Breast epithelium (tissue), 3 donors: ENCODE measurements at regions not wholly inside any gene's neighbourhood (a gene's known extent, or its start where the extent isn't known, plus 50 kb on each side); places are given as distances from the start of the nearest gene placed in this dataset.

Source experiments
- POLR2A ChIP-seq: fragments of 450-650 bp; IDR thresholded peaks from one replicate; pipeline ENCODE4 v1.6.1; 2016; ENCODE audit warnings: antibody characterized with exemption, mild to moderate bottlenecking, moderate library complexity
- POLR2AphosphoS5 ChIP-seq, 3 donors: sonication (generic); formaldehyde crosslinking; IDR thresholded peaks; one replicate each; pipeline ENCODE4 v1.6.1; 2017; ENCODE audit warnings: antibody characterized with exemption in 3 of 3
- TF ChIP-seq, protein P1 (sequence below), 3 donors: fragments of 450-650 bp; IDR thresholded peaks; one replicate each; pipeline ENCODE4 v1.5.1; 2016 to 2017; ENCODE audit warnings: antibody characterized with exemption in 3 of 3, mild to moderate bottlenecking in 3 of 3, moderate library complexity in 3 of 3

DNA sequence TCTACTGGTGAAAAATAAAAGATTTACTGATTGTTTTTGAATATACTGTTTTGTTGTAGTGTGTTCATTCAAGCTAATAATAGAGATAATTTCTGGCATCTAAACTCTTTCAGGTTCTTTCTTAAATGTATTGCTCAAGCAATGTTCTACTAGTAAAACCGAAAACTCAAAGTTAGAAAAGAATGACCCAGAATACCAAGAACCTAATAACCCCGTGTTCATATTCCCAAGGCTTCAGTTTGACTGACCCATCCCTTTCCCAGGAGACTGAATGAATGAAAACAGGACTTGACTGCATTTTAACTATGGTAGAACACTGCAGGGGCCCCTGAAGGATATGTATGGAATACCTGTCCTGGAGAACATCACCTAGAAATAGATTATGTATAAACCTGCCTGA lies 375.3 kb downstream of the MAFB start:
- TF ChIP-seq POLR2A = no peak
- TF ChIP-seq, protein P1, sequence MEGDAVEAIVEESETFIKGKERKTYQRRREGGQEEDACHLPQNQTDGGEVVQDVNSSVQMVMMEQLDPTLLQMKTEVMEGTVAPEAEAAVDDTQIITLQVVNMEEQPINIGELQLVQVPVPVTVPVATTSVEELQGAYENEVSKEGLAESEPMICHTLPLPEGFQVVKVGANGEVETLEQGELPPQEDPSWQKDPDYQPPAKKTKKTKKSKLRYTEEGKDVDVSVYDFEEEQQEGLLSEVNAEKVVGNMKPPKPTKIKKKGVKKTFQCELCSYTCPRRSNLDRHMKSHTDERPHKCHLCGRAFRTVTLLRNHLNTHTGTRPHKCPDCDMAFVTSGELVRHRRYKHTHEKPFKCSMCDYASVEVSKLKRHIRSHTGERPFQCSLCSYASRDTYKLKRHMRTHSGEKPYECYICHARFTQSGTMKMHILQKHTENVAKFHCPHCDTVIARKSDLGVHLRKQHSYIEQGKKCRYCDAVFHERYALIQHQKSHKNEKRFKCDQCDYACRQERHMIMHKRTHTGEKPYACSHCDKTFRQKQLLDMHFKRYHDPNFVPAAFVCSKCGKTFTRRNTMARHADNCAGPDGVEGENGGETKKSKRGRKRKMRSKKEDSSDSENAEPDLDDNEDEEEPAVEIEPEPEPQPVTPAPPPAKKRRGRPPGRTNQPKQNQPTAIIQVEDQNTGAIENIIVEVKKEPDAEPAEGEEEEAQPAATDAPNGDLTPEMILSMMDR (IDR thresholded peaks at IDR 0.05) = no peak
- no peak for TF ChIP-seq POLR2AphosphoS5 (IDR thresholded peaks at IDR 0.05)
